ENCODE measurements at regions not wholly inside any gene's neighbourhood (a gene's known extent, or its start where the extent isn't known, plus 50 kb on each side); places are given as distances from the start of the nearest gene placed in this dataset.

GRCh38 chr2:219954331-219954730 lies 326.9 kb downstream of the SLC4A3 start:
- TF ChIP-seq CTCF (IDR thresholded peaks at IDR 0.05) (no peak), POLR2AphosphoS5 (IDR thresholded peaks at IDR 0.05; ENCODE audit: insufficient read depth in 1 of 2, low read depth in 1 of 2) (no peak)
